ENCODE measurements at regions not wholly inside any gene's neighbourhood (a gene's known extent, or its start where the extent isn't known, plus 50 kb on each side); places are given as distances from the start of the nearest gene placed in this dataset.
"Not testable (repeated sequence)": the region's sequence is repeated elsewhere in the genome, so short reads cannot be mapped to it uniquely, and the experiment has no call there.

DNA sequence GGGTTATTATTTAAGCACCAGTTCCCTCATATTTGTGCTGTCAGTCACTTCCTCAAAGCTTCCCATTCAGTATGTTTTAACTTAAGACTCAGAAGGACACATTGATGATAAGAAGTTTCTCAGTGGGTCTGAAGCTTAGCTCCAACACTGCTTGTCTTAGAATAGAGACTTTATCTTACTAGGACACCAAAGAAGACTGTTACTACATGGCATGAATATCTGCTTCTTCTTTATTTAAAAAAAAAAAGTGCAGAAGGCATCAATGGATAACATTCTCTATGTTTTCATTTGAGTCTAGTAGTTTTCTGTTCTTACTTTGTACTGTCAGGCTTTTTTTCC is 404.2 kb downstream of the DAD1 start:
- DNase-seq, result no peak

DNA sequence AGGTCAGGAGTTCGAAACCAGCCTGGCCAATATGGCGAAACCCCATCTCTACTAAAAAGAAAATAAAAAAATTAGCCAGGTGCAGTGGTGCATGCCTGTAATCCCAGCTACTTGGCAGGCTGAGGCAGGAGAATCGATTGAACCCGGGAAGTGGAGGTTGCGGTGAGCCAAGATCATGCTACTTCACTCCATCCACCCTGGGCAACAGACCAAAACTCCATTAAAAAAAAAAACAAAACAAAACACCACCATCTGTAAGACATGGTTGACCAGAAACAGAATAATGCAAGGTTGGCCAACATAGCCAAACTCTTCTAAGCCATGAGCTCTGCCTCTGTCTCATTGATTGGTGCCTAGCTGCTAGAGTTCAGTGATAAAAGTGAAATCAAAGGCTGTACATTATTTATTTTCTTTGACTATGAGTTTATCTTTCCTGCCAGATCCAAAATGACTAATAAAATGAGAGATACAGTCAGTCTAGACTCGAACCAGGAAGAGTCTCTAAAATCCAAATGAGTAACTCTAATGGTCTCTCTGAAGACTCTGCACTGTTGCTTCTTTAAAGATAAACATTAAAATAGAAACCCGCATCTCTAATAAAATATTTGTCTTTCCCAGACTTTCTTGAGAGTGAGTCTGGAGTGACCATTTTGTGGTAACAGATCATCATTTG is 404.7 kb downstream of the DAD1 start:
- no peak for DNase-seq

DNA sequence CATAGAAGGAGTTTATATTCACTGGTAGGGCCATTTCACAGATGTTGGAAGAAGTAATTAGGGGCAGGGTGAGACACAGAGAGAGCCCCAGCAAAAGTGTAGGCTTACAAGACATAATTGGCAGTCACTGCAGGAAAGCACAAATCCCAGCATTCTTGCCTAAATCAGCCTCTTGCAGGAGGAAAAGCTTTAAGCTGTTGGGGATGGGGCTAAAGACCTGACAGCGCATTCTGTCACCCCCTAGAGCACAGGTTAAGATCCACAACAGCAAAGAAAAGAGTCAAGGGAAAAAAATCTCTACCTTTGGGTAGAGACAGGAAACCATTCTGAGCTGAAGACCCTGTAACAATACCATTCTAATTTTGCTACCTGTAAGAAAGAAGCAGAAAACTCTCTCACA is 409.0 kb downstream of the DAD1 start:
- no peak for DNase-seq

DNA sequence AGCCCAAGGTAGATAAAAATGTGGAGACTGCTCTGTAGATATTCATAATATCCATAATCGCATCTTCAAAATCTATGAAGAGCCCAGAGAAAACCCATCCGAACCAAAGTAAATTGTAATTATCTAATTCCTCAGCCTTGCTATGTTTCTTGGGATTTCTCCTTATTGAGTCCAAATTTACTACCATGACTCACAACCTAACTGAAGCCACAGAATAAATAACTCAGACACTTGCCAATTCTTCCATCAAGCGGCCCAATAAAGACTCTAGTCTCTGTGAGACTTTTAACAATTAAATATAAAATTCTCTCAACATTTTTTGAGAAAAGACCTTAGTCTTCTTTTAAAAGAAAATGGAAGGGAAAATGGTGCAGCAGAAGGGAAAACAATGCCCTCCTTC is 409.8 kb downstream of the DAD1 start:
- DNase-seq, result no peak

DNA sequence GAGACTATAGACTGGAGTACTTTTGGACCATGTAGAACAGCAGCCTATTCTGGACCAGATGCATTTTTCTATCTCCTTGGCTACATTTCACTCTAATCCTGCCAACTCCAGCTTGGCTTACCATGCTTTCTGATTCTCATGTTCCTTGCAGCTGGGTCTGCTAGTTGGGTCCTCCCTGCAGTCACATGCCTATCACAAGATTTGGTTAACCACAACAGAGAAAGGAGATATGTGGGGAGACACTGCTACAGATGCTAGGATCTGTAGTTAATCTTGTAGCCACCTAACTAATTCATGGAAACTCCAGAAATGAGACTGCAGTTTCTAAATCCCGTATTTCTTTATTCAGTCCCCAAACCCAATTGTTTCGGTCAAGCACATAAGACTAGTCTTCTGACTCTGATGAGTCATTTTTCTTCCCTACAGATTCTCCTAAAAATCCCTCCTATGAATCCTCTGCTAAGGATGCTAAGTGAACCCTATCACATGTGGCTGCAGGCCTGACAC is 410.6 kb downstream of the DAD1 start:
- DNase-seq, result no peak

DNA sequence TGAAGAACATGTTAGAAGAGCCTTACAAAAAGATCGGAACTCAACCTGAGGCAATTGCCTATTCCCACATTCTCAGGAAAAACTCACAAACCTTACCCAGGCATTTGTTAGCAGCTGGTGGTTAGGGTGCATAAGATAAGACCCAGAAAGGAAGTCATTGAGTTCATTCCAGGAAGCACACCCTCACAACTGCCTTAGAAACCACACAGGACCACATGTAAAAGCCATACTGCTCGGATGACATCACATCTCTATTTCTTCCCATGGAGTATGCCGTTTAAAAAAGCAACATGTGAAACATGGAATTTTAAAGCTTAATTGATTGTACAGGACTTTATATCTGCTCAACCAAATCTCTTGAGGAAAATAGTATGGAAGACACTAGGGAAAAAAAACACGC is 411.2 kb downstream of the DAD1 start:
- DNase-seq, result peak; percentile 38

DNA sequence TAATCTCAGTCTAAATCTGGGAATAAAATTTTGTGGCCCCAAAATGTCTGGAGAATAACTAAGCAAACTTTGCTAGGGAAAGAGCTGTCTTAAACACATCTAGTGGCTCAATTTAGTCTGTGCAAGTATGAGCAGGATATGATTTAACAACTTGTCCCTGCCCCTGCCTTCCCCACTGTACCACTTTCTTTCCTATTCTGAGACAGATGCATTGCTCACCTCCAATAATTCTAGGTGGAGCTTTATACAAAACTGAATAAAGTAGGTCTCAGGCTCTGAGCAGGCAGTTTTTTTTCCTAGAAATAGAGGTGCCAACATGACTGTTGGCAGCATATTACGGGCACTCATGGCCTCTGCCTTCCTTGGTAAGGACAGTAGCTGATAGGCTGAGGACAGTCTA is 412.1 kb downstream of the DAD1 start:
- DNase-seq, result no peak

DNA sequence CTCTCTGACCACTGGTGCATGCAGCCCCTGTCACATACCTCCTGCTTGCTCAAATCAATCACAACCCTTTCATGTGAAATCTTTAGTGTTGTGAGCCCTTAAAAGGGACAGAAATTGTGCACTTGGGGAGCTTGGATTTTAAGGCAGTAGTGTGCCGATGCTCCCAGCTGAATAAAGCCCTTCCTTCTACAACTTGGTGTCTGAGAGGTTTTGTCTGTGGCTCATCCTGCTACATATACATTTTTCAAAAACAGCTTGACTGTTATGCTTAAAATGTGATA is 413.8 kb downstream of the DAD1 start:
- DNase-seq, result not testable (repeated sequence)

DNA sequence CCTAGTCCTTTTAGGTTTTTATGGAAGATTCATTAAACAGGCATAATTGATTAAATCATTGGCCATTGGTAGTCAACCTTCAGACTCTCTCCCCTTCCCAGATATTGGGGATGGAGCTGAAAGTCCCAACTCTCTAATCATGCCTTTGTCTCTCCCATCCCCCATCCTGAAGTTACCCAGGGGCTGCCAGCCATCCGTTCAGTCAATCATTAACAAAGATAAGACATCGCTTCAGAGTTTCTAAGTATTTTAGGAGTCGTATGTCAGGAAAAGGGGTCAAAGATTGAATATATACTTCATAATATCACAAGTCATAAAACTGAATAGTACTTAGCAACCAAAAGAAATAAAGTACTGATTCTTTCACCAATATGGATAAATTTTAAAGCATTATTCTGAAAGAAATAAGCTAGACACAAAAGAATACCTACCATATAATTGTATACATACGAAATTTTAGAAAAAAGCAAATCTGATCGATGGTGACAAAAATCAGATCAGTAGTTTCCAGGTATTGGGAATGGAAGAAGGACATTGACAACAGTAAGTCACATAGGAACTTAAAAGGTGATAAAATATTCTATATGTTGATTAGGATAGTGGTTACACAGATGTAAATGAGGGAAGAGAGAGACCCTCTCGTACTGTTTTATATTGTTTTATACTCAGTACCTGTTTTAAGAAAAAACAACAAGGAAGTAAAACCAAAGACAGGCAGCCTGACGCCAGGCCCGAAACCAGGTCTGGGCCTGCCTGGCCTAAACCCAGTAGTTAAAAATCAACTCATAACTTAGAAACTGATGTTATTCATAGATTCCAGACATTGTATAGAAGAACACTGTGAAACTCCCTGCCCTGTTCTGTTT is 414.4 kb downstream of the DAD1 start:
- DNase-seq, result no peak

DNA sequence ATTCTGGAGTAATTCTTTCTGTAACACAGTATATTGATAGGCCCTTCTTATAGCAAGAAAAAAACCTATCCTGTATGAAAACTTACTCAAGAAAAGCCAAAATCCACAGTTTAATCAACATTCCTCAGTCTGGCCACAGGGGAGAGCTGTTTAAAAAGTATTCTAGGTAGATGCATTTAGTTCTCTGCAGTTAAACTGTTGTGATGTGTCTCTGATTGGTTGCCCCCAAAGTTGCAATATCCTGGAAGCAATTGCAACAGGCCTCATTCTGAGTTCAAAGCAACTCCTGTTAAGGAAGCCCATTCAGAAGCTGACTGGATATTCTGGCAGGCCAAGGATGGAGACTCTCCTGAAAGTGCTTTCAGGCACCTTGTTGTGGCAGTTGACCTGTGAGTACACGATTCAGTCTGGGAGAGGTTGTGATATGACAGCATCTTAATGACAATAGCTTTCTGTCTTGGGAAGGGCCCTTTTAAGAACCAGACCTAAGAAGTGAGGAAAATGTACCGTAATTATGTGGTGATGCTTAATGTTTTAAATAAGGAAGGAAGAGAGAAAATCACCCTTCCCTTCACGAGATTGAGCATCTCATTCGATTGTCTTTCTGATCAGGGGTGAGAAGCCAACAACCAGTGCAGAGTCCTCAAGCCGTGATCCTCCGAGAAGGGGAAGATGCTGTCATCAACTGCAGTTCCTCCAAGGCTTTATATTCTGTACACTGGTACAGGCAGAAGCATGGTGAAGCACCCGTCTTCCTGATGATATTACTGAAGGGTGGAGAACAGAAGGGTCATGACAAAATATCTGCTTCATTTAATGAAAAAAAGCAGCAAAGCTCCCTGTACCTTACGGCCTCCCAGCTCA is 420.7 kb downstream of the DAD1 start:
- no peak for DNase-seq

DNA sequence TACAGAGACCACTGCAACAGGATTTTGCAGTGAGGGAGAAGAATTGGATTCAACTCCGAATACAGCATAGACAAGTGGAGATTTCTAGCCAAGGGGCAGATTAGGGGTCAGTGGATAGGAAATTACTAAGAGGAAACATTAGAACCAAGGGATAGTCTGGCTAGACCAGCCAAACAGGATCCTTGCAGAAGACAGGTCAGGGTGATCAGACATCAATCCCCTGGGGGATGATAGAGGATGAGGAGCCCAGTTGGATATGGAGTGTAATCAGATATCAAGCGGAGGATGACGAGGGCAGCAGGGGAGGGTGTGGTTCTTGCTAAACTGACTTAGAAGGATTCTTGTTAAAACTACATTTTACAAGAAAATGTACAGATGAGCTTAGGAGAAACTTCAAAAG is 424.4 kb downstream of the DAD1 start:
- no peak for DNase-seq

DNA sequence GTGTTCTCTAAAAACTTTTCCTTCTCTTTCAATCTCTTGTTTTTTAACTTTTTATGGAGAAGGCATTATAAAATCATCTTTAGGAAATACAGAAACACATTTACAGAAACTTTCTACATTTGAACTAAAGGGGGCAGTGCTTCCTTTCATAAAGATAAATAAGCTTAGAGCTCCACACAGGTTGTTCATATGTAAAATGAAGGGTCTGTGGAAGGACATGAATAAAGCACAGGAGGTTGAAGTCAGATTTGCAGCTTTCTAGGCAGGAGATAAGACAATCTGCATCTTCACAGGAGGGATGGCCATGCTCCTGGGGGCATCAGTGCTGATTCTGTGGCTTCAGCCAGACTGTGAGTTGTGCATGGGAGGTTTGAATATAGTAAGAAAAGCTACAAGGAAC is 426.0 kb downstream of the DAD1 start:
- DNase-seq, result no peak

DNA sequence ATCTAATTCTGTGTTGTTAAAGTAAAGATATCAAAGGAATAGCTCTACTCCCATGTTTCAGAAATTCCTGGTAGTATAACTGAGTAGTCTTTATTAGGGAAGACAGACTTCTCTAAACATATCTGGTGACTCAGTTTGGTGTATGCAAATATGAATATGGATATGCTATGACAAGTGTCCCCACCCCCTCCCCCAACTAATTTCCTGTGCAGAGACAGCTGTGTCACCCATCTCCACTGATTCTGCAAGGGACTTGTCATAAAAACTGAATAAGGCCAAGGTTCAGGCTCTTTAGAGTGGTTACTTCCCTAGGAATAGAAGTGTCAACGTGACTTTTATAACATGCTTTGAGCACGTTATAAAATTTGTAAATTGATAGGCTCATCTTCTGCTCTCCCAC is 429.1 kb downstream of the DAD1 start:
- no peak for DNase-seq

DNA sequence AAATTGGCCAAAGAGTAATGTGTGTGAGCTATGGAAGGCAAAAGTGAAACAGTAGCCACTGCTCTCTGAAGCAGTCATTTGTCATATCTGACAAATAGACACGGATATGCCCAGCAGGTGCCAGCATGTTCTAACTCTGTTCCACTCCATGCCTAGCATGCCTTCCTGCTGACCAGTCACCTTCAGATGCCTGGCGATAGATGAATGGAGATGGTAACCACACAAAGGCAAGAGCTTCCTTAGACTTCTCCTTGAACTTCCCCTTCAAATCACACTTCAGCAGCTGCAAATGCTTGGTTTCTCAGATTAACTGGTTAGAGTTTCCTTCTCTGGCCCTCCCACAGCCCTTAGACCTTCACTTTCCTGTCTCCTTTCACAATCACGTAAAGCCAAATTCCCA is 429.9 kb downstream of the DAD1 start:
- no peak for DNase-seq

DNA sequence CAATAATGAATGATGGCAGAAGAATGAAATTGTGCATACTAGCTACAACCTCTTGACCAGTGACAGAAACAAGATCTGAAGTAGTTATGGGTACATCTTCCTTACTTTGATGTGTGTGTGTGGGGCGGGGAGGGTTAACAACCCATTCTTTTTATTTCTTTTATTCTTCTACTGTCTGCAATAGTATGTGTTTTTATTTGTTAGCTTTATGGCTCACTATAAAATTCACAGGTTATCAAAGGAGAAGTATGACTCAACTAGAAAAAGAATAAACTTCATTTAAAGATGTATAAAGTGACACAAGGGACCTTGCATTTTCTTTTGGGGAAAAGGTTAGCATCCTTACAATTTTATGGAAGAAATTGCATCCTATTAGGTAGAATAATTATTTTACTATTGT is 430.5 kb downstream of the DAD1 start:
- DNase-seq, result no peak

DNA sequence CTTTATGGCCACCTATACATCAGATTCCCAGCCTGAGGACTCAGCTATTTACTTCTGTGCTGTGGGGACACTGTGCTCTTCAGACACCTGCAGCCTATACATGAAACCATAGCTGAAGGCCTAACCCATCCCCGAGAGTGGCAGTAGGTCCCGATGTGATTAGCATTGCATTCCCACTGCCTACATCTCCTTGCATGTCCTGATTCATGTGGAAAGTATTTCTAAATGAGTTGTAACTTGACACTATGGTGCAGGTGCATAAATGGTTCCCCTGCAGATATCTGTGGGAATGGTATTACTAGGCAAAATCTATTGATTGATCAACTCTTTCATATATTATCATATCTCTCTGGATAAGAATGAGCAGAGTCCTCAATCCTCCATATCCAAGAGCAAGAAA is 433.5 kb downstream of the DAD1 start:
- DNase-seq, result no peak

DNA sequence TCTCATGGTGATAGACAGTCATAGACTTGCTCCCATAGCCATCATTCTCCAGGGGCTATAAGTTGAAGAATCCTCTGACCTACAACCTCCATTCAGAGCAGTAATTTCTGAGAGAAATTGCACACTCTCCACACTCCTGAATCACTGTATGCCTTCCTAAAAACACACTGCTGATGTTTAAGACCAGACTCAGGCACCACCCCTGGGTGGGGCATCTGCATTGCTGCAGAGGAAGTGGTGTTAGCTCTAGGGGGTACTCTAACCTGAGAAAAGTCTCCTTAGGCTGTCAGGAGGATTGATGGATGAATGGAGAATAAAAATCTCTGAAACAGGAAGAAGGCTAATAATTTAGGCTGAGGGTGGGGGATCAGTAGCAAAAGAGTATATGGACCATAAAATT is 436.1 kb downstream of the DAD1 start:
- no peak for DNase-seq

DNA sequence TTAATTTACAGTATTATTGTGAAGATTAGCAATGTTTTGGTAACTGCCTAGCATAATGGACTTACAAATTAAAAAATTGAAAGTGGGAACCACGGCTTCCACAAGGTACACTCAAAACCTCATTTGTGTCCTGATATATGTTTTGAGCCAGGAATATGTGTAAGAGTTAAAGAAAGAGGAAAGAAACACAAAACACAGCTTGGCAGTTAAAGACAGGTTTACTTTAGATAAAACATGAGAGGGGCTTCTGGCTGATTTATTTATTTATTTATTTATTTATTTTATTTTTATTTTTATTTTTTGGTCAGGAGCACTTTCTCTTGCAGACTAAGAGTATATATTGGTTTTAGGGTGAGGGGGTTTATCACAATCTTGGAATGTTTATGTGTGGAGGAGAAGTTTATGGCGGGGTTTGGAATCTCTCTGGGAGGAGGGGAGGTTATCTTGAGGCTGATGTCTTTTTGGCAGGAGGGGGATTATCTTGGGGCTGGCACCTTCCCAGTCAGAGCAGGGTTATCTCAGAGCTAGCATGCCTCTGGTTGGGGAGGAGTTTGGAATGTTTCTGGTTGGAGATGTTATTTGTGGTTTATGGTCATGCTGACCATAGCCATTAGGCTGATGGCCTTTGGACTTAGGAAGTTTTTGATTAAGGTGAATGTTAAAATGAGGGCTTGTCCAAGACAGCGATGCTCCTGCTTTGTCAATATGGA is 436.7 kb downstream of the DAD1 start:
- DNase-seq, result no peak

DNA sequence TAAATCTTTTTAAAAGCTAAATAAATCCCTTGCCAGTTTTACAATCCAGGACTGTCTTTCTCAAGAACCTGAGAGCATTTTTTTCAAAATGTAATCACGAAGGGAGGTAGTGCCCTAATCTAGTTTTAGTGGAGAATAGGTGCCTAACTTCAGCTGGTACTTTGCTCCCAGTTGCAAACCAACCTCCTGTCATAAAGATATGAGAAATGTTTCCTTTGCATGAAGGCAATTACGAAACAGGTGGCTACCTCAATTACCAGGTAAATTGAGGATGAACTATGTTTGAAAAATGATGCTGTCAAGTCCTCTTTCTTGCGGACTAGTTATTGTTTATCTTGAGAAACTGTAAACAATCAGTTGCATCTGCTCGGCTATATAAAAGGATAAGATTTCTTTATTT is 437.9 kb downstream of the DAD1 start:
- DNase-seq, result no peak

DNA sequence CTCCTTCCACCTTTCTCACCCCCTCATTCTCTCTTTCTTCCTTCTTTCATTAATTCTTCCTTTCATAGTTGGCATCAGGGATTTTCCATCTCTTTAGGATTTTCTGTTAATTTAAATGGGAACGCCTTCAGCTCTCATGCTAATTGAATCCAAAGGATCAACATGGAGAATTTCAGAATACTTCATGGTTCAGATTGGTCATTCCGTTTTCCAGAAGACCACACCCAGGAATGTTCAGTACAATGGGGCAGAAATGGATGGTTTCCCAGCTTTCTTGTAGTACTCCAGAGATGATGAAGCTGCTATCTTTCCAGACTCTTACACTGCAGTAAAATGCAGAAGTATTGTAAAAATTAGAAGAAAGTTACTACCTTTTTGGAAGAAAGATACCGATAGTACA is 440.0 kb downstream of the DAD1 start:
- DNase-seq, result no peak

DNA sequence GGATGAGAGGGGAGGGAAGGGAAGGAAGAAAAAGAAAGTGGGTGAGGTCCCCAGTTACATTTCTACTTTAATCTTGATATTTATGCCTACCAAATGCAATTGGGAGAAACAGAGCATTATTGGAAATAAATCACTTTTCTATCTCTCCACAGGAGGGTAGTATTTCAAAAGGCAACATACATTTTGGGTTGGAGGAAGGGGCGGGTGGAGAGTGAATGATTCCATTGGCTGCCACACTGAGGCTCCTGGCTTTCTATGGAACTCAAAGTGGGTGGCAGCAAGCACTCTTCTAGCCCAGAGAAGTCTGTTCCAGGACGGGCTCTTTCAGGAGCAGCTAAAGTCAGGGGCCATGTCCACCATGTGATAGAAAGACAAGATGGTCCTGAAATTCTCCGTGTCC is 441.3 kb downstream of the DAD1 start:
- no peak for DNase-seq

DNA sequence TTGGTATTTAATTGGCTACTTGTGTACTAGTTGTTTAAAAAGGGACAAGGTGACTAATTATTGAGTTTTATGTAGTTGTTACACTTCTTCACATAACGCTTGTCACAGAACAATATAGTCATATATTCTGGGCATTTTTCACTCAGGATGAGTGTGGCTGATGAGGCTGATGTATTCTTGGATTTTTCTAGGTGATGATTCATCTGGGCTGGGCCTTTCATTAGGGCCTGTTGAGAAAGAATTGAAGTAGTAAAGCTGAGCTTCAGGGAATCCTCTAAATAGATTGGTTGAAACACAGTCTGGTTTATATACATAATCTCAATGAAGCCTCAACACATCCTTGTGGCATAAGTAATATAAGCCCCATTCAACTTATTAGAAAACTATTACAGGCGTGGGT is 445.7 kb downstream of the DAD1 start:
- DNase-seq, result no peak

DNA sequence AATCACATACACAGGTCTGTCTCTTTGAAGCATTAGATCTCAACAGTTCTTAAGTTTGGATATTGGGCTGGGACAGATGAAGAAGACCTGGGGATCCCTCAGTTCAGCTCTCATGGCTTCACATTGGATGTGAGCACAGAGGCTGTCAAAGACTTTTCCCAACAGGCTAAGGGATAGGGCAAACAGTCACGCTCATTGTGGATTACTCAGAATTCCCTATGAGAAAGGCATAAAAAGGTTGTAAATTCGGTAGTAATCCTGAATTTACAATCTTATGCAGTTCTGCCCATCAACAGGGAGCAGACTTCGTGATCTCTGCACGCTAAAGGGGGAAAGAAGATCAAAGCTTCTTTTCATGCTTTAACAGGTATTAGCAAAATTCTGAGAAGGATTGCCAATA is 448.4 kb downstream of the DAD1 start:
- DNase-seq, result no peak

All from dermis blood vessel endothelial cell (primary cell).